ENCODE measurements at regions not wholly inside any gene's neighbourhood (a gene's known extent, or its start where the extent isn't known, plus 50 kb on each side); places are given as distances from the start of the nearest gene placed in this dataset.
A peak's percentile ranks its signal among the peaks of the same experiment; 100 is the strongest.

DNA sequence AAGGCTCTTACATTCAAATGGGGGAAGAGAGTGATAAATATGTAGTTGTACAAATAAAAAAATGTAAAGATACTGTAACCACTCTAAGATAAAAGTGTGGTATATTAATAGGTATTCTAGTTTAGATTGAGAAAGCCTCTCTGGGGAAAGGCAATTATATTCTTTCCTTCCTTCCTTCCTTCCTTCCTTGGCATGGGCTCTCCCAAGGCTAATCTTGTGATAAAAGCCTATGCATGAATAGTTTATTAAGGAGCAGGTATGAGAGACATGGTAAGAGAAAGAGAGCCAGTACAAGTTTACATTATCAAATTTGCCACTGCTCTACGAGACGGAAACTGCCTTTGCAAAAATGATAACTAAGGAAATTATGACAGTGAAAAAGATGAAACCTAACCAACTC, 588.8 kb downstream of the PRELID2 start:
- no peak for DNase-seq (ENCODE audit: low spot score)

DNA sequence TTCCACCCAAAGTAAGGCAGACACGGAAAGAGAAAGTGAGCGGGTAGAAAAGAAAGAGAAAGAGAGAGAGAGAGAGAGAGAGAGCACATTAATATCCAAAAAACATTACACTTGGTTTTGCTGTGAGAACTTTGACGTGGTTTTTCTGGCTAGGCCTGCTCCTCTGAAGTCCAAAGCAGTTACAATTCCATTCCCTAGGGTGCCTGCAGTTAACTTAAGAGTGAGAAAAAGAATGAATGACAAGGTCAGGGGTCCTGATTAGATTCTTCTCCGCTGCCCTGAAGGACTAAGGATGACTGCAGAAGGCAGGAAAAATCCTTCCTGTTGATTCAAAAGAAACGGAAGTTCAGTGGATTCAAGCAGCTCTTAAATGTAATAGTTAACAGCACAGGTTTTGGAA, 589.8 kb downstream of the PRELID2 start:
- no peak for DNase-seq (ENCODE audit: low spot score)

DNA sequence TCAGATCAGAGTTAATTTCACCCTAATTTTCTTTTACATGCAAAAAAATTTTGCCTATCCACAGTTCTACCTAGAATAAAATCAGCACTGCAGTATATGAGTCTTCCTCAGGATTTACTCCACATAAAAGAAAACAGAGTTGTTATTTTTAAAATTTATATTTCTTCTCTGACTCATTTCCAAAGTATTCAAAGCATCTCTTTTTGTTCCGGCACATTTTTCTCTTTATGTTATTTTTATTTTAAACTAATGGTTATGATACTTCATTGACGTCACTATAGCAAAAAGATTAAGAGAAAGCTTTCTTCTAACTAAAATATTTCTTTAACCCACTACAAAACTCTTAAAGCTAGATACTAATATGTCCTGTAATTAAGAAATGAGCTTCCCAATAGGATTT, 590.4 kb downstream of the PRELID2 start:
- no peak for DNase-seq (ENCODE audit: low spot score)

DNA sequence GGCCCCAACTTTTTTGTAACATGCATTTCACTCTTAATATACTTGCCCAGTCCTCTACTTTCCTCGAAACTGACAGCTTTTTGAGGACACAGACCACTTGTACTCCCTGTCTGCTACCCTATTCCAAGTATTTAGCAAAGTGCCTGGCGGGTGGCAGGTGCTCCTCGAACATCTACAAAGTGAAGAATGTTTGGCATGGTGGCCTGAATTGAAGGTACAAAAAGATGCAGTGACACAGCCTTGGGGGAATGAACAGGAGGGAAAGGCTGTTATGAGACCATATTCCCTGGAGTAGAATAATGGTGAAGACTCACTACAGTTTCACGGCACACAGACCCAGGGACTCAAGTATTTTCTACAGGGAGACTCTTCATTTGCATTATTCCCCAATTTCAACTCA, 590.9 kb downstream of the PRELID2 start:
- DNase-seq (ENCODE audit: low spot score), result no peak

DNA sequence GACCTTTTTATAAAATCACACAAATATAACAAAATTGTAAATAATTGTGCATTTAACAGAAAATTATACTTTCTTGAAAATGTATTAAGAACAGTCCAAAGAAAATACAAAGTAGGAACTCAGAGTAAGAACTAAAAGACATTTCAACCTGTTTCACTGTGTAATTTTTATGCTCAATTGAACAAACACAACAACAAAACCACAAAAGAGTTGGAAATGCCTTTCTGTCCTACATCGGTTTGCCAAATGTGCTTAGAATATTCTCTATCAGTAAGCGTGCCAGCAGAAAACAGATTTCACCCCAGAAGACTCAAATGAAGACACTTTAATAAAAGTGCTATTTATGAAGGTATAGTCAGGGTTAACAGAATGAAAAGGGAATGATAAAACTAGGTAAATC, 592.1 kb downstream of the PRELID2 start:
- DNase-seq (ENCODE audit: low spot score), result no peak

DNA sequence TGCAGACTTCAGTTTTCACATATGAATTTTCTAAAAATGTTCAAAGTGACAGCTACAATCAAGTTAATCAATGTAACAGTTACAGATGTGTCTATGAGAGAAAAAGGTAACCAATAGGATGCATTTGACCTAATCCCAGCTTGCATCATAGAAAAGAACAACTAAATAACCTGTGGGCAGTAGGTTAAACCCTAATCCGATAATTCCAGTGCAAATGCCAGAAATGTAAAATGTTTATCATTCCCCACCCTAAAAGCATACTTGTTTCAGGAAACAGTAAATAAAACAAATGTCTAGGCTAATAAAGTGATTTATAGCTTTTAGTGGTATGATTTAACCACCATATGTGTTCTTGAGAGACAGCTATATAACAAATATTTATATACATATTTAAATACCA, 592.6 kb downstream of the PRELID2 start:
- DNase-seq (ENCODE audit: low spot score), result no peak

DNA sequence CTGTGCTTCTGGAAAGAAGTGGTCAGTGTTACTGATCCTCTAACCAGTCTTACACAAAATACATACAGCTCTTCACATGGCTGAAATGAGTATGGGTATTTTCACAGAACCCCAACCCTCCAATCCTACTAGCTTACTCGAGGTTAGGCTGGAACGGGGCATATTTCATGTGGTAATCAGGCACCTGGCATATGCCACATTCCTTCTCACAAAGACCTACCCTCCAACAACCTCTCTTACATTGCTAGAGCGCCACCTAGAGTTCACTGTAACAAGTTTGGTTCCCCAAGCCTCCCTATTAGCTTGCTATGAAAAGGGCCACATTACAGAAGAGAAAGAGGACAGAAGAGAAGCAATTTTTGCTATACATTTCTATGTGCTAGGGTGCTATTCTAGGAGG, 597.3 kb downstream of the PRELID2 start:
- peak; percentile 13 for DNase-seq (ENCODE audit: low spot score)

DNA sequence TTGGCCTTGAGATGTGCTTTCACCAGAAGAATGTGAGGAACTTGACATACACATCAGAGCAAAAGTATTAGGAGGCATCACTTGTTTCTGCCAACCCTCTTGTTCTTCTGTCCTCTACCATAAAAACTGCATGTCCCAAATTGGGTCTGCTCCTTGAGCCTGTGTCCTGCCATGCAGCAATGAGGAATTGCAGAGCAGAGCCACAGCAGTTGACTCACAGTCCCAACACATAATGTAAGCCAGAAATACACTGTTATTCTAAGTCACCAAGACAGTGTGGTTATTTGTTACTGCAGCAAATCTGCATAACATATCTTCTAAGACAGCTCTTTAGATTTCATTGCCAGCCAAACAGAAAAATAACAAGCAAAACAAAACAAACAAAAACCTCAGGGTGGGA, 598.2 kb downstream of the PRELID2 start:
- no peak for DNase-seq (ENCODE audit: low spot score)

DNA sequence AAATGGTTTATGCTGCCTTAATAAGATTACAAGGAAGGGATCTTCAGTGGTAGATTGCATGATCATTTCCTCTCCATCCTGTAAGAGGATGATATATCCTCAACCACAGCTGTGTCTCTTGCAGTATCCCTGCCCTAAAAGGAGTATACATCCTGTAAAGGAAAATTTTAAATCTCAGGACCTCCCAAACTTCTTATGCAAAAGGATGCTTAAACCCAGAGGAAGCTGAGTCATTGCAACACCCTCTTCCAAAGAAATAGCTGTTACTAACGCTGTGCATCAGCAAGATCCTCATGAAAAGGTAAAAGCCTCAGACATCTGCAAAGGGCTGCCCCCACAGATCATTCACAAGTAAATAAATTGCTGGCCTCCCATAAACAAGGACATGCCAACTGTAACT, 599.0 kb downstream of the PRELID2 start:
- no peak for DNase-seq (ENCODE audit: low spot score)

DNA sequence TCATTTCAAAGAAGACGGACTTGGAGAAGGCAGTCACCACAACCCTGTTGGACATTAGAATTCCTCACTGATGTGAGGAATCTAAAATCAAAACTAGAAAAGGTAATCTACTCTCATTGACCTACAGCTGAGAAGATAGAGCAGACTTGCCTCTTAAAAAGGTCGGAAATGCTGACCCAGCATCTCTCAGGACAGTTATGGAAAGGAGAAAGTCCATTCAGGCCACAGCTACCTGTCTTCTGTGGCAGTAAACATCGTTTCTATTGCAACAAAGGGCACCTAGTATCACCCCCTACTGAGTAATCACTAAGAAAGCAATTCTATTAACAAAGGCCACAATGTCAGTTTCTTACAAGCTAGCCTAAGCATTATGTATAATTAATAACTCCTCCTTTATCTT, 601.7 kb downstream of the PRELID2 start:
- DNase-seq (ENCODE audit: low spot score), result no peak

DNA sequence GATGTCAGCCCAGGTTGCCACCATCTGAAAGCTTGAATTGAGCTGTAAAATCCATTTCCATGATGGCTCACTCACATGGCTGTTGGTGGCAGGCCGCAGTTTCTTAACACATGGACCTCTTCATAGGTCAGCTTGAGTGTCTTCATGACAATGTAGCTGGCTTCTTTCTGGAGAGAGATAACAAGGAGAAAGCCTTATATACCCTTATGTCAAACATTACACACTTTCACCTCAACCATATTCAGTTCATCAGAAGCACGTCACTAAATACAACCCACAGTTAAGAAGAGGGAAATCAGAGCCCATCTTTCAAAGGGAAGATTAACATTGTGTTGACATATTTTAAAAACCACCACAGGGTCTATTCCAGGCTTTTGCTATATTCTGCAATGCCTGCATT, 604.4 kb downstream of the PRELID2 start:
- DNase-seq (ENCODE audit: low spot score), result no peak

DNA sequence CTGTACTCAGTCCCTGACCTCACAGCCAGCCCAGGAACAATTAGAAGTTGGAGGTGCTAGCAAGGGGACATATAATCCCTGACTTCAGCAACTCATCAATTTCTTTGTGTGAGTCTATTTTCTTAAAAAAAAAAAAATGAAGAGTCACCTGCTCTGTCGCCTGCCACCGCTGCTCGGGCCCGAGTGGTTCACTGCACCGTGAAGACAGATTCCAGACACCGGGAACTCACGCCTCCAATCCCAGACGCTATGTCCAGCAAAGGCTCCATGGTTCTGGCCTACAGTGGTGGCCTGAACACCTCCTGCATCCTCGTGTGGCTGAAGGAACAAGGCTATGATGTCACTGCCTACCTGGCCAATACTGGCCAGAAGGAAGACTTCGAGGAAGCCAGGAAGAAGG, 606.6 kb downstream of the PRELID2 start:
- no peak for DNase-seq (ENCODE audit: low spot score)

DNA sequence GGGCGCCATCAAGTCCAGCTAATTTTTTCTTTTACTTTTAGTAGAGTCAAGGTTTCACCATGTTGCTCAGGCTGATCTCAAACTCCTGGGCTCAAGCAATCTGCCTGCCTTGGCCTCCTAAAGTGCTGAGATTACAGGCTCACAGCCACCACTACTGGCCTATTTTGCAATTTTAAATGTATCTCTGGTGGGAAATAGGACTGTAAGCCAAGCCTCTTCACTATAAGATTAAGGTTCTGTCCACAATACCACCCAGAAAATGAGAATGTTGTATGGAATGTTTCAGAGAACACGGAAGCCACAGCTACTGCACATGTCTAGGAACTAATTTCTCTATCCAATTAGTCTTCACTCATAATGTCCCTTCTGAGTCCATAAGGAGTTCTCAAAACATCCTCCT, 607.3 kb downstream of the PRELID2 start:
- DNase-seq (ENCODE audit: low spot score), result no peak

DNA sequence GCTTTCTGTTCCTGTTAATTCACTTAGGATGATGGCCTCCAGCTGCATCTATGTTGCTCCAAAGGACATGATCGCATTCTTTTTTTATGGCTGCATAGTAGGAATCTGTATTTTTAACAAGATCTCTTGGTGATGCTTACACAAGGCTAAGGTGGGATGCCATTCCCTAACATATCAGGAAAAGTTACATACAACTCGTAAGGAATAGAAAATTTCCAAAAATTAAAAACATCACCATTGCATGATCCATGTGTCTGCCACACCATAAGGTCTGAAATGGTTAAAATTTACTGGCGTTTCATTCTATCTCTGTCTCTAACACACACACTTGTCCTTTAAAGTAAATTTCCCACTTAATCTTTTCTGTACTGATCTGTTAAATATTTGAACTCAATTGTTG, 608.4 kb downstream of the PRELID2 start:
- DNase-seq (ENCODE audit: low spot score), result no peak

DNA sequence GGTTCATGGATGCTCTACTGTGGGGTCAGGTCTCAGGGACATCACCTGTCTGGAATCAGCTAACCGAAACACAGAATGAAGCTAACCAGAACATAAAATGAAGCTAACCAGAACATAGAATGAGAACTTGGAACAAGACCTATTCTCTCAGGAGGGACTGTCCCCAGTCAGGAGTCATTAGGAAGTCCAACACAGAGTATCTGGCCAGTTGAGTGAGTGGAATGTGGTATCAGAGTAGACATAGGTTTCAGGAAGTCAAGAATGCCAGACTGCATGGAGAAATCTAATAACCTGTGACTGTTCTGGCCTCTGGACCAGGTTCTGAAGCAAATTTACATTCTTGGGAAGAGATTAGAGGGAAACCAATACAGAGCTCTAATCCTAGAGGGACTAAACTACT, 609.6 kb downstream of the PRELID2 start:
- no peak for DNase-seq (ENCODE audit: low spot score)

DNA sequence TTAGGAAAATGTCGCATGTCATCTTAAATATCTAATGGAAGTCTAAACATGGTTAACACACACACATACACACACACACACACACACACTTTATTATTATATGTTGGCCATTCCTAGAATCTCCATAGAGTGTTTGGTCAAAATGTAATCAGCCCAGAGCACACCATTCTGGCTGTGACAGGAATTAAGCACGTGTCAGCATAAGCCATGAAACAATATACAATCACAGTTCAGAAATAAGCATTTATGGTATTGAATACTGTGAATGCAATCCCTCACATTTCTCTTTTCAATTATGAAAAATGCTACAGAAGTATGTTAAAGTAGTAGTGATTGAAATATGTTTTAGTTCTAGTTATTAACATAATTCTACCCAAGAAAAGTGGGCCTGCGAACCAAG, 611.6 kb downstream of the PRELID2 start:
- no peak for DNase-seq (ENCODE audit: low spot score)

DNA sequence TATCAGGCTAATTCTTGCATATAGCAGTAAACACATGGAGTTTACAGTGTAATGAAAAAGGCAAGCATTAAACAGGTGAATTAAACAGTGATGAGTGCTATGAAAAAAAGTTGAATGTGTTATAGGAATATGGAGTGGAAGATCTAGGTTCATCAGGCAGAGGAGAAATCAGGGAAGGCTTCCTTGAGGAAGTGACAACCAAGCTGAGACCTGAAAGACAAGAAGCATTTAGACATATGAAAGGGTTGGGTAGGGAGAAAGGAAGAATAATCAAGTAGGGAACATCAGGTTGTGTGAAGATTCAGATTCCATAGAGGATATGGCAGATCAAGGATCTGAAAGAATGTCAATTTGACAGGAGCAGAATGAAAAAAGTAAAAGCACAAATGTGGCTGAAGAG, 612.5 kb downstream of the PRELID2 start:
- no peak for DNase-seq (ENCODE audit: low spot score)

DNA sequence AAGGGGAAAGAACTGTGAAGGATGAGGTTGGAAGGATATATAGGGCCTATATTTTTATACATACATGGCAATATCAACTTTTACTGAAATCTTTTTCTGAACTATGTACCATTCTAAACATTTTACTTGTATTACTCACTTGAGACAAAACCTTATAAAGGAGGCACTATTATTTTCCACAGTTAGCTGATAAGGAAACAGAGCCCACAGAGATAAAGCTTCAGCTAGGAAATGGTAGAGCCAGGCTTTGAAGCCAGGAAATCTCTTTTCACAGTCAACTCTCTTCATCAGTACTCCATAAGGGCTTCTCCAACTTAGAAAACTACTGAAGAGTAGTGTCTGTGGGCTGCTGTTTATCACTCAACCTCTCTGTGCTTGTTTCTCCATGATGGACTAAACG, 613.7 kb downstream of the PRELID2 start:
- no peak for DNase-seq (ENCODE audit: low spot score)

DNA sequence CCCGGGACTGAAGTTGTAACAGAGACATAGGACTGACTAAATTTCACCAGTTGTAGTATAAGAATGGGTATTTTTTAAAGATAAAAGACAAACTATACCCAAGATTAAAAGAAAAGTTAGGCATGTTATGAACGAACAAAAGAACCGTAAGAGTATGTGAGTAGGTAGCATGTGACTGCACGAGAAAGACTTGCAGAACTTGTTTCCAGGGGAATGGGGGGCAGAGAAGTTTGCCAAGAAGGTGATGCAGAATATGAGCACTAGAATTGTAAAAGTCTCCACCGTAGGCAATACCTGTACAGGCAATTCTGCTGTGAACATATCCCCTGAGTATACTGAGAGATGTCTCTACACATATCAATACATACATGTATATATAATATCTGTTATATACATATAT, 614.7 kb downstream of the PRELID2 start:
- DNase-seq (ENCODE audit: low spot score), result no peak

DNA sequence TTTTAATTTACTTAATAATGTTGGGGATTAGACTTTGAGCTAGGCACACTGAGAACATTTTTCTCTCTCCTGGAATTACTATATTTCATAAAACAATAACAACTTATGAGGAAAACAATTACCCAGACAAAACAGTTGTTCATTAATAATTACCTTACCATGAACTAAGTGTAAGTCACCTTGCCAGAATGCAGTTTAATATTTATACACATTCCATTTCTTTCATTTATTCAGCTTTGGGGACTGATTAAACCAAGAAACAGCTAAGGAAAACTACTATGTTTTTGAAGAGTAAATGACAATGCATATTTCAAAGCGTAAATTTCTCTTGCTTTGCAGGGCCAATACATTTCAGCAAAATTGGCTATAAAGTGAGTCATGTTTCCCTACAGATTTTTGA, 616.2 kb downstream of the PRELID2 start:
- DNase-seq (ENCODE audit: low spot score), result no peak

DNA sequence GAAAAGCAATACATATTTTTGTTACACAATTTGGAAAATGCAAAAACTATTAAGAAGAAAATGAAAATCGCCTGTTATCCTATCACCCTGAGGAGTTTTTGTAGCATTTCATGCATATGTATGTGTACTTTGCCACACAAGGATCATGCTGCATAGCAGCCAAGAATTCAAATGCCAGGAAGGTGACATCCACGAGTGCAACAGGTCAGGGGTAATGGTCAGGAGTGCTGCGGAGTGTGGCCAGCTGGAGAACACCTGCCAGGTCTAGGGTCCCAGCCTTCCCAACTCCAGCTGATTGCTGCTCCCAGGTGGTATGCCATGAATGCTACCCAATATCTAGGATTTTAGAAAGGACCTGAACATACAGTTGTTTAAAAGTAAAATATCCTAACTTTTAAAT, 617.1 kb downstream of the PRELID2 start:
- no peak for DNase-seq (ENCODE audit: low spot score)

DNA sequence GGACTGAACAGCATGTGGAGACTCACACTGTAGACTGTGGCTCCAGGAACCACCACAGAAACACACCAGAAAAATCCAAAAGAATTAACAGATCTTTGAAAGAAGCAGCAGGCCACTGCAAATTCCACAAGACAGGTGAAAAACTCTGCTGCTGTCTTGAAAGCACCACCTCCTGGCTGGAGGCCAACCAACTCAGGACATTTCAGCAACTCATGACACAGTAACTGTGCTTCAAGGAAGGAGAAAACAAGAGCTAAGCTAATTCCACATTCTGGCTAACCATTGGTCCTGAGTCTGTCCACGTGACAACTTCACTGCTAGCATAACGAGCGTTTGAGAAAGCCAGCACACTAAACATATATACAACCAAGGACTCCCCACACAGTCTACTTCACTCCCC, 625.1 kb downstream of the PRELID2 start:
- no peak for DNase-seq (ENCODE audit: low spot score)

DNA sequence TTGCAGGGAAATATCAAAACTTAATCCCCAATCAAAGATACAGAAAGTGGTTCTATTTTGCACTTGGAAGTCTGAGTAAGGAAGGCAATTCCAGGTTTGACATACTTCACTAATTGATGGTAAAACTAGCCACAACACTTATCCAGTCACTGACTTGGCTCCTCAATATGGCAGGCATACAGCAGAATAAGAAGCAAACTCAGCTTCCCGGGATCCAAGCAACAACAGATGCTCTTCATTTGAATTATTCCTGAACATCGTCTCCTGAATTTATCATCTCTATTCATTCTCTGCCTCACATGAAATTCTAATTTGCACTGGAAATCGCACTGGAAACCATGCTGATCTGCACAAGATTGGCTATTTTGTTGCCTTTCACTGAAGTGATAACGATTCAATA, 629.6 kb downstream of the PRELID2 start:
- no peak for DNase-seq (ENCODE audit: low spot score)

DNA sequence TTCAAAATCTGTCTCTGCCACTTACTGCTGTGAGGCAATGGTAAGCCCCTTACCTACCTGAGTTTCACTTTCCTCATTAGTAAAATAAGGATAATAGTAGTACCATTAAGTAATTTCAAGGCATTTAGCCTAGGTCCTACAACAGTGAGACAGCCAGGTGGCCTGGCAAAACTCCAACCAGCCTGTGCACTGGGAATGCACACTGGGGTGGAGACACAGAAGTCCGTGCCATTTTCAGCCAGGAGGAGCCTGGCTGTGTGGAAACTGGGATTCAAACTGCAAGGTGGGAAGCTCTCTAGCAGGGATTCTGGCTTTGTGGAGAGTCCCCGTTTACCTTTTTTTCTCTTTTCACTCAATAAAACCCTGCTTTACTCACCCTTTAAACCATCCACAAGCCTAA, 630.4 kb downstream of the PRELID2 start:
- DNase-seq (ENCODE audit: low spot score), result no peak

DNA sequence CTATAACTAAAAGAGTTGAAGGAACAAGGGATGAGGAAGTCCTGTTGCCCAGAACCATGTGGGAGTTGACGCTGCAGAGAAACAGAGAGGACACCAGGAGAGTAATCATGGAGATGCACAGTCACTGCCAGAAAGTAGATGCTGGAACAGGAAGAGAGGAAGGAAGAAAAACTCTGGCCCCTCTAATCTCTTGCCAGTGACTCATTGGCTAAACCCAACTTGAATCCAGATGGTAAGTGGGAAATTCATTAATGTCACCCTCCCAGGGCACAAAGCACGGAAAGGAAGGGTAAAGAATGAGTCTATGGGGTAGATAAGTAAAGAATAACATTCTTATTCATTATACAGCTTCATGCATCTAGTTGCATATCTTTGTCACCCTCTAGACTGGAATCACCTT, 631.9 kb downstream of the PRELID2 start:
- DNase-seq (ENCODE audit: low spot score), result no peak

All from HuH-7 (cell line).